IMR-90 (cell line): ENCODE measurements at regions not wholly inside any gene's neighbourhood (a gene's known extent, or its start where the extent isn't known, plus 50 kb on each side); places are given as distances from the start of the nearest gene placed in this dataset.
"Not testable (repeated sequence)": the region's sequence is repeated elsewhere in the genome, so short reads cannot be mapped to it uniquely, and the experiment has no call there.

Experiments
- ATAC-seq: fragments of 200-7000 bp; cut with Tn5 transposase; 2 replicates; pipeline ENCODE4 v1.9.1; 2020; ENCODE audit warnings: low read depth, mild to moderate bottlenecking, moderate library complexity
- BruUV-seq: library from RNA; stranded (reverse); fragments of 400-500 nt; replicated peaks from 2 replicates; lab custom pipeline; 2021; lab: Mats Ljungman, UMichigan
- CTCF ChIA-PET: fragments of 300-600 bp; formaldehyde crosslinking; extraction: SDS; loops from one replicate; lab custom pipeline; 2021; ENCODE audit warnings: antibody characterized with exemption; lab: Yijun Ruan, JAX
- POLR2A ChIA-PET: fragments of 300-600 bp; sonication (Branson Sonifier 250); formaldehyde crosslinking; loops from one replicate; lab custom pipeline; 2022; ENCODE audit warnings: antibody characterized with exemption; ENCODE audit not compliant: unreplicated experiment; lab: Charles Lee
- DNase-seq: peaks from one replicate; pipeline ENCODE4 v3.0.0; 2013
- H2AFZ ChIP-seq: replicated peaks from 2 replicates; pipeline ENCODE3; 2013; ENCODE audit warnings: low read length, mild to moderate bottlenecking; ENCODE audit not compliant: poor library complexity
- H2AK5ac ChIP-seq: 2 replicates; pipeline ENCODE4 v1.6.1; 2013; ENCODE audit warnings: low read depth, low read length, inconsistent platforms
- H2AK9ac ChIP-seq: replicated peaks from 2 replicates; pipeline ENCODE3; 2013; ENCODE audit warnings: mild to moderate bottlenecking, low read depth, low read length, moderate library complexity; ENCODE audit not compliant: poor library complexity
- H2BK120ac ChIP-seq: 2 replicates; pipeline ENCODE4 v1.6.1; 2013; ENCODE audit warnings: low read depth, low read length, inconsistent platforms
- H2BK15ac ChIP-seq: 3 replicates; pipeline ENCODE4 v1.6.1; 2013; ENCODE audit warnings: low read depth, low read length, inconsistent platforms
- H2BK20ac ChIP-seq: 2 replicates; pipeline ENCODE4 v1.6.1; 2013; ENCODE audit warnings: low read depth, mild to moderate bottlenecking, inconsistent platforms, low read length, moderate library complexity
- H2BK5ac ChIP-seq: 2 replicates; pipeline ENCODE4 v1.6.1; 2013; ENCODE audit warnings: mild to moderate bottlenecking, low read depth, low read length, inconsistent platforms; ENCODE audit not compliant: poor library complexity, severe bottlenecking
- H3K14ac ChIP-seq: replicated peaks from 2 replicates; pipeline ENCODE4 v1.6.1; 2013; ENCODE audit warnings: low read depth, low read length, inconsistent platforms
- H3K18ac ChIP-seq: 2 replicates; pipeline ENCODE4 v1.6.1; 2013; ENCODE audit warnings: low read depth, low read length, control low read depth
- H3K23ac ChIP-seq: 2 replicates; pipeline ENCODE4 v1.6.1; 2013; ENCODE audit warnings: low read depth, low read length, inconsistent platforms
- H3K27ac ChIP-seq: 2 replicates; pipeline ENCODE4 v1.5.1; 2013; ENCODE audit warnings: mild to moderate bottlenecking, control low read depth, low read length; ENCODE audit not compliant: insufficient read depth
- H3K27me3 ChIP-seq: 2 replicates; pipeline ENCODE4 v1.6.1; 2013; ENCODE audit warnings: low read length; ENCODE audit not compliant: control insufficient read depth, insufficient read depth
- H3K36me3 ChIP-seq: 2 replicates; pipeline ENCODE4 v1.6.1; 2013; ENCODE audit warnings: low read length, mixed read lengths; ENCODE audit not compliant: control insufficient read depth, insufficient read depth
- H3K4ac ChIP-seq: 2 replicates; pipeline ENCODE4 v1.6.1; 2013; ENCODE audit warnings: low read depth, low read length, inconsistent platforms
- H3K4me1 ChIP-seq: 2 replicates; pipeline ENCODE4 v1.6.1; 2013; ENCODE audit warnings: low read length, mixed read lengths; ENCODE audit not compliant: control insufficient read depth, insufficient read depth
- H3K4me2 ChIP-seq: 2 replicates; pipeline ENCODE4 v1.6.1; 2013; ENCODE audit warnings: low read depth, mild to moderate bottlenecking, control low read depth, low read length, moderate library complexity
- H3K4me3 ChIP-seq: 2 replicates; pipeline ENCODE4 v1.5.1; 2013; ENCODE audit warnings: low read depth, mild to moderate bottlenecking, control low read depth, low read length, moderate library complexity; ENCODE audit not compliant: insufficient read depth
- H3K56ac ChIP-seq: 2 replicates; pipeline ENCODE4 v1.6.1; 2013; ENCODE audit warnings: low read length, inconsistent platforms; ENCODE audit not compliant: insufficient read depth; ENCODE audit errors: extremely low read depth
- H3K79me1 ChIP-seq, 2 experiments: 2 replicates each; pipeline ENCODE4 v1.6.1; 2013; ENCODE audit warnings: low read length in 2 of 2, inconsistent platforms in 1 of 2, low read depth in 1 of 2
- H3K9ac ChIP-seq: 2 replicates; pipeline ENCODE4 v1.6.1; 2013; ENCODE audit warnings: low read depth, low read length, control low read depth
- H3K9me1 ChIP-seq: 2 replicates; pipeline ENCODE4 v1.6.1; 2013; ENCODE audit warnings: low read length, inconsistent platforms; ENCODE audit not compliant: insufficient read depth
- H3K9me3 ChIP-seq: 2 replicates; pipeline ENCODE4 v1.6.1; 2013; ENCODE audit warnings: low read length; ENCODE audit not compliant: control insufficient read depth, insufficient read depth
- H4K20me1 ChIP-seq: 2 replicates; pipeline ENCODE4 v1.6.1; 2013; ENCODE audit warnings: low read length, inconsistent platforms; ENCODE audit not compliant: insufficient read depth
- H4K5ac ChIP-seq: 2 replicates; pipeline ENCODE4 v1.6.1; 2013; ENCODE audit warnings: mild to moderate bottlenecking, low read depth, low read length, control low read depth
- H4K8ac ChIP-seq, 2 experiments: 2 replicates each; pipeline ENCODE4 v1.6.1; 2013; ENCODE audit warnings: low read depth in 2 of 2, low read length in 2 of 2, control low read depth in 1 of 2, inconsistent platforms in 1 of 2
- H4K91ac ChIP-seq: 2 replicates; pipeline ENCODE4 v1.6.1; 2013; ENCODE audit warnings: low read depth, low read length, inconsistent platforms; ENCODE audit not compliant: insufficient read depth
- CEBPB ChIP-seq: IDR thresholded peaks from 2 replicates; pipeline ENCODE4 v1.6.1; 2012; ENCODE audit warnings: low read depth, low read length, improper control_type of control experiment
- CHD1 ChIP-seq: IDR thresholded peaks from 2 replicates; pipeline ENCODE4 v1.6.1; 2012; ENCODE audit warnings: low read depth, low read length, improper control_type of control experiment
- MAFK ChIP-seq: IDR thresholded peaks from 2 replicates; pipeline ENCODE4 v1.6.1; 2012; ENCODE audit warnings: low read depth, low read length, improper control_type of control experiment
- MXI1 ChIP-seq: IDR thresholded peaks from 2 replicates; pipeline ENCODE4 v1.6.1; 2012; ENCODE audit warnings: low read depth, mild to moderate bottlenecking, low read length, moderate library complexity, borderline replicate concordance
- POLR2A ChIP-seq: IDR thresholded peaks from 2 replicates; pipeline ENCODE4 v1.6.1; 2012; ENCODE audit warnings: mild to moderate bottlenecking, low read depth, low read length
- RAD21 ChIP-seq: IDR thresholded peaks from 2 replicates; pipeline ENCODE4 v1.6.1; 2012; ENCODE audit warnings: low read length, improper control_type of control experiment
- RCOR1 ChIP-seq: IDR thresholded peaks from 2 replicates; pipeline ENCODE4 v1.6.1; 2012; ENCODE audit warnings: mild to moderate bottlenecking, low read length, improper control_type of control experiment; ENCODE audit not compliant: insufficient replicate concordance
- WGBS, 2 experiments: methylation state at CpG; one replicate each; pipeline versions ENCODE4 v1.1.5 to v1.1.7; 2013; ENCODE audit warnings: missing lambda C conversion rate in 2 of 2; ENCODE audit not compliant: insufficient read length in 1 of 2; ENCODE audit errors: extremely low coverage in 2 of 2; 5-methylcytosine and 5-hydroxymethylcytosine counted together
- dilution Hi-C: fragments of 300-500 bp; cut with HindIII; formaldehyde crosslinking; loops from one replicate; pipeline ENCODE4 v1.14.3; 2018; ENCODE audit warnings: low sequenced_read_pairs; ENCODE audit not compliant: unreplicated experiment
- in situ Hi-C: fragments of 300-500 bp; cut with MboI; formaldehyde crosslinking; loops from 3 replicates; pipeline ENCODE4 v1.14.3; 2019; ENCODE audit warnings: low sequenced_read_pairs, inconsistent platforms, mixed read lengths
- intact Hi-C: fragments of 100-400 bp; cut with micrococcal nuclease; formaldehyde crosslinking; loops from 2 replicates; pipeline ENCODE4 v1.10.0; 2022

DNA sequence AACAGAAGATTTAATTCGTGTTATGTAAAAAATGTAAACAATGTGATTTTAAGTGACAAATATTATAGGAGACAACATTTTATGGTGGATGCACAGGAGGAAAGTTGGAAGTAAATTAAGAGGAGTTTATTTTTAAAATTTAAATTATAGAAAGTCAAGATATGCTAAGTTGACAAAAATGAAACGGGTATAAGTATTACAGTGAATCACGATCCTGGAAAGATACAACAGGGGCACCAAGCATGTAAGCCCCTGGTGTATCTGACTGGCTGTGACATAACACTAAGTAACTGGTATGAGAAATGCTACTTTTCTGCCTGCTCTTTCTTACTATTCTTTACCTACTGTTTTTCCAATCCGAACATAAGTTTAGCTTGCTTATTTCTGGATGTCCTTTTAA lies 419.8 kb upstream of the CHD1 start:
- no peak overlapping the region for H2BK20ac ChIP-seq
- in situ Hi-C loops (no loop called here), dilution Hi-C loops (no loop called here), intact Hi-C loops (no loop called here)
- H2AK9ac ChIP-seq: no peak overlapping the region
- BruUV-seq: no TSS peak
- H4K8ac ChIP-seq: no peak overlapping the region
- H3K27ac ChIP-seq: no peak overlapping the region
- DNase-seq (no peak), ATAC-seq (no peak)
- peaks cover 14% of the 10 kb centered on the region for H3K9me3 ChIP-seq
- H3K36me3 ChIP-seq: no peaks in the 10 kb centered on the region
- no peak overlapping the region for H4K91ac ChIP-seq
- H3K9ac ChIP-seq: no peak overlapping the region
- no peaks in the 10 kb centered on the region for H3K9me1 ChIP-seq
- H3K79me1 ChIP-seq: no peaks in the 10 kb centered on the region
- no peaks in the 10 kb centered on the region for H3K27me3 ChIP-seq
- WGBS, 2 experiments: no CpG with 5 or more reads among the region's 4 CpGs
- POLR2A ChIA-PET: no interaction called here
- TF ChIP-seq MXI1 (no peak), CEBPB (no peak), MAFK (peak; percentile 30; the same call in 1 of the 2 replicates), RCOR1 (no peak), RAD21 (no peak), POLR2A (no peak), CHD1 (no peak)
- H4K5ac ChIP-seq: no peak overlapping the region
- no peak overlapping the region for H3K23ac ChIP-seq
- H2AFZ ChIP-seq: no peak overlapping the region
- H3K18ac ChIP-seq: no peak overlapping the region
- H2AK5ac ChIP-seq: no peak overlapping the region
- no peaks in the 10 kb centered on the region for H4K20me1 ChIP-seq
- H3K4me2 ChIP-seq: no peak overlapping the region
- no peak overlapping the region for H3K4me3 ChIP-seq
- H2BK120ac ChIP-seq: no peak overlapping the region
- H3K56ac ChIP-seq: no peak overlapping the region
- H2BK5ac ChIP-seq: no peak overlapping the region
- no peak overlapping the region for H3K14ac ChIP-seq
- H3K4ac ChIP-seq: no peak overlapping the region
- CTCF ChIA-PET: no interaction called here
- no peaks in the 10 kb centered on the region for H3K4me1 ChIP-seq
- no peak overlapping the region for H2BK15ac ChIP-seq

DNA sequence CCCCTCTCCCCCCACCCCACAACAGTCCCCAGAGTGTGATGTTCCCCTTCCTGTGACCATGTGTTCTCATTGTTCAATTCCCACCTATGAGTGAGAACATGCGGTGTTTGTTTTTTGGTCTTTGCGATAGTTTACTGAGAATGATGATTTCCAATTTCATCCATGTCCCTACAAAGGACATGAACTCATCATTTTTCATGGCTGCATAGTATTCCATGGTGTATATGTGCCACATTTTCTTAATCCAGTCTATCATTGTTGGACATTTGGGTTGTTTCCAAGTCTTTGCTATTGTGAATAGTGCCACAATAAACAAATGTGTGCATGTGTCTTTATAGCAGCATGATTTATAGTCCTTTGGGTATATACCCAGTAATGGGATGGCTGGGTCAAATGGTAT lies 411.0 kb upstream of the CHD1 start:
- H4K20me1 ChIP-seq, ATAC-seq, DNase-seq, H3K14ac ChIP-seq, H4K5ac ChIP-seq, BruUV-seq, H2BK120ac ChIP-seq, intact Hi-C loops, H3K36me3 ChIP-seq, H3K79me1 ChIP-seq, POLR2A ChIA-PET, H3K27ac ChIP-seq, H3K4me2 ChIP-seq, H3K9me1 ChIP-seq, H4K91ac ChIP-seq, H2BK5ac ChIP-seq, H3K9me3 ChIP-seq, H2BK15ac ChIP-seq, H3K56ac ChIP-seq, H3K4ac ChIP-seq, H3K18ac ChIP-seq, H4K8ac ChIP-seq, in situ Hi-C loops, H3K27me3 ChIP-seq, H2BK20ac ChIP-seq, H3K23ac ChIP-seq, CTCF ChIA-PET, H2AK9ac ChIP-seq, H3K4me3 ChIP-seq, dilution Hi-C loops, H2AK5ac ChIP-seq, H3K4me1 ChIP-seq, H2AFZ ChIP-seq, H3K9ac ChIP-seq: not testable (repeated sequence)
- no CpG with 5 or more reads among the region's 2 CpGs for WGBS, 2 experiments
